MCF 10A (cell line): ENCODE measurements at regions not wholly inside any gene's neighbourhood (a gene's known extent, or its start where the extent isn't known, plus 50 kb on each side); places are given as distances from the start of the nearest gene placed in this dataset.

Source experiments
- BruUV-seq: library from RNA; stranded (reverse); fragments of 400-500 nt; replicated peaks from 2 replicates; lab custom pipeline; 2021; lab: Mats Ljungman, UMichigan
- CTCF ChIA-PET: fragments of 300-600 bp; sonication (Branson Sonifier 250); formaldehyde crosslinking; extraction: SDS; loops from one replicate; lab custom pipeline; 2021; ENCODE audit warnings: antibody characterized with exemption, inconsistent platforms; lab: Yijun Ruan, JAX
- POLR2A ChIA-PET: fragments of 300-600, 350-650 bp; sonication (Branson Sonifier 250); formaldehyde crosslinking; extraction: SDS; loops from one replicate; lab custom pipeline; 2020; ENCODE audit warnings: antibody characterized with exemption, inconsistent platforms; lab: Yijun Ruan, JAX
- DNase-seq: peaks from one replicate; pipeline ENCODE4 v3.0.0-alpha.2; 2018; ENCODE audit not compliant: unreplicated experiment
- H3K27ac Mint-ChIP-seq: one replicate; pipeline ENCODE4 v1.8.0; 2022; ENCODE audit warnings: mild to moderate bottlenecking, low read depth, mixed read lengths; ENCODE audit not compliant: unreplicated experiment
- H3K27me3 Mint-ChIP-seq: one replicate; pipeline ENCODE4 v1.8.0; 2022; ENCODE audit warnings: mixed read lengths; ENCODE audit not compliant: insufficient read depth, unreplicated experiment
- H3K36me3 Mint-ChIP-seq: one replicate; pipeline ENCODE4 v1.8.0; 2022; ENCODE audit warnings: mild to moderate bottlenecking, moderate library complexity, mixed read lengths; ENCODE audit not compliant: insufficient read depth, unreplicated experiment
- H3K4me1 Mint-ChIP-seq: one replicate; pipeline ENCODE4 v1.8.0; 2022; ENCODE audit warnings: mixed read lengths; ENCODE audit not compliant: insufficient read depth, unreplicated experiment
- H3K4me3 Mint-ChIP-seq: one replicate; pipeline ENCODE4 v1.8.0; 2022; ENCODE audit warnings: mild to moderate bottlenecking, moderate library complexity, mixed read lengths; ENCODE audit not compliant: unreplicated experiment
- H3K9me3 Mint-ChIP-seq: one replicate; pipeline ENCODE4 v1.8.0; 2022; ENCODE audit warnings: mixed read lengths; ENCODE audit not compliant: unreplicated experiment
- CTCF ChIP-seq: fragments of 200-600 bp; IDR thresholded peaks from one replicate; pipeline ENCODE4 v1.8.0; 2022; ENCODE audit warnings: antibody characterized with exemption, mild to moderate bottlenecking; ENCODE audit not compliant: unreplicated experiment
- intact Hi-C: fragments of 100-400 bp; cut with micrococcal nuclease; formaldehyde crosslinking; loops from 2 replicates; pipeline ENCODE4 v1.14.1; 2022

GRCh38 chr2:47302308-47302707 is 66.8 kb upstream of the EPCAM start:
- intact Hi-C loops = no loop called here
- DNase-seq = no peak
- H3K9me3 Mint-ChIP-seq = no peaks in the 10 kb centered on the region
- no peak overlapping the region for H3K27ac Mint-ChIP-seq
- H3K4me1 Mint-ChIP-seq = peaks cover 18% of the 10 kb centered on the region
- H3K27me3 Mint-ChIP-seq = no peaks in the 10 kb centered on the region
- no peak overlapping the region for H3K4me3 Mint-ChIP-seq
- BruUV-seq = no TSS peak
- CTCF ChIA-PET = interaction anchor here (1.0 to 2.3 kb wide), 3 partner anchors 9 to 21 kb away, joined by 4 to 16 read pairs (median 12); no protein-coding TSS in a partner anchor
- TF ChIP-seq CTCF = no peak
- POLR2A ChIA-PET = no interaction called here
- no peaks in the 10 kb centered on the region for H3K36me3 Mint-ChIP-seq

GRCh38 chr2:47301731-47302130 is 67.4 kb upstream of the EPCAM start:
- ChIA-PET POLR2A (interaction anchor here (0.7 kb wide), 1 partner anchor 335 kb away, joined by 3 read pairs; no protein-coding TSS in a partner anchor), CTCF (interaction anchor here (0.5 to 2.3 kb wide), 4 partner anchors 9 to 527 kb away, joined by 3 to 12 read pairs (median 4); no protein-coding TSS in a partner anchor)
- H3K4me3 Mint-ChIP-seq = no peak overlapping the region
- peaks cover 19% of the 10 kb centered on the region for H3K4me1 Mint-ChIP-seq
- BruUV-seq = no TSS peak
- H3K27me3 Mint-ChIP-seq = no peaks in the 10 kb centered on the region
- intact Hi-C loops = no loop called here
- no peak for TF ChIP-seq CTCF
- no peak for DNase-seq
- H3K27ac Mint-ChIP-seq = no peak overlapping the region
- H3K36me3 Mint-ChIP-seq = no peaks in the 10 kb centered on the region
- H3K9me3 Mint-ChIP-seq = no peaks in the 10 kb centered on the region

DNA sequence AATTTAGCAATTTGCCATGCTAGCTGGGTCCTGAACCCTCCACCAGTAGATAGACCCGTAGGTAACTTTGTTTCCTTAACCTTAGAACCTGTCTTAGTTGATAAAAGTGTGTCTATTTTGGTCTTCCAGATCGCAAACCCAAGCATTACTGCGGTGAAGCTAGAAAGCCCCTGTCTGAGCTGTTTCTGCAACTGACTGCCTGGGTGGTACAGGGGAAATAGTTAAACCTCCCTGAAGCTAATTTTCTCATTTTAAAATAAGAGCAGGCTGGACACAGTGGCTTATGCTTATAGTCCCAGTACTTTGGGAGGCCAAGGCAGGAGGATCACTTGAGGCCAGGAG is 67.9 kb upstream of the EPCAM start:
- BruUV-seq = no TSS peak
- H3K27me3 Mint-ChIP-seq = no peaks in the 10 kb centered on the region
- no peaks in the 10 kb centered on the region for H3K36me3 Mint-ChIP-seq
- peaks cover 19% of the 10 kb centered on the region for H3K4me1 Mint-ChIP-seq
- intact Hi-C loops = no loop called here
- POLR2A ChIA-PET = interaction anchor here (0.7 to 2.0 kb wide), 3 partner anchors 10 to 335 kb away, joined by 3 to 6 read pairs (median 3); no protein-coding TSS in a partner anchor
- CTCF ChIA-PET = interaction anchor here (0.5 to 2.3 kb wide), 6 partner anchors 10 to 527 kb away, joined by 3 to 12 read pairs (median 3); no protein-coding TSS in a partner anchor
- no peaks in the 10 kb centered on the region for H3K9me3 Mint-ChIP-seq
- no peak for TF ChIP-seq CTCF
- no peak for DNase-seq
- H3K27ac Mint-ChIP-seq = no peak overlapping the region
- H3K4me3 Mint-ChIP-seq = no peak overlapping the region

- POLR2A ChIA-PET = interaction anchor here (1.4 to 2.0 kb wide), 2 partner anchors 10 to 128 kb away, joined by 3 to 6 read pairs; no protein-coding TSS in a partner anchor
These were observed 68.4 kb upstream of the EPCAM start for GRCh38 chr2:47300609-47301276.

More at GRCh38 chr2:47300609-47301276, 68.4 kb upstream of the EPCAM start:
- no peak overlapping the region for H3K27ac Mint-ChIP-seq
- BruUV-seq = no TSS peak
- no peaks in the 10 kb centered on the region for H3K9me3 Mint-ChIP-seq
- no peak for TF ChIP-seq CTCF
- CTCF ChIA-PET = interaction anchor here (0.5 to 2.3 kb wide), 4 partner anchors 9 to 334 kb away, joined by 3 to 12 read pairs (median 3); no protein-coding TSS in a partner anchor
- H3K4me1 Mint-ChIP-seq = peaks cover 19% of the 10 kb centered on the region
- no peaks in the 10 kb centered on the region for H3K36me3 Mint-ChIP-seq
- H3K4me3 Mint-ChIP-seq = no peak overlapping the region
- H3K27me3 Mint-ChIP-seq = no peaks in the 10 kb centered on the region
- intact Hi-C loops = no loop called here
- DNase-seq = no peak
